NCI-H2081 treated with DMSO at 0.1 percent for 48 hours (cell line): ENCODE measurements at regions not wholly inside any gene's neighbourhood (a gene's known extent, or its start where the extent isn't known, plus 50 kb on each side); places are given as distances from the start of the nearest gene placed in this dataset.
"Not testable (repeated sequence)": the region's sequence is repeated elsewhere in the genome, so short reads cannot be mapped to it uniquely, and the experiment has no call there.

ENCODE experiments used
- DNase-seq: peaks from one replicate; lab custom pipeline; 2025; lab: John Stamatoyannopoulos, UW

DNA sequence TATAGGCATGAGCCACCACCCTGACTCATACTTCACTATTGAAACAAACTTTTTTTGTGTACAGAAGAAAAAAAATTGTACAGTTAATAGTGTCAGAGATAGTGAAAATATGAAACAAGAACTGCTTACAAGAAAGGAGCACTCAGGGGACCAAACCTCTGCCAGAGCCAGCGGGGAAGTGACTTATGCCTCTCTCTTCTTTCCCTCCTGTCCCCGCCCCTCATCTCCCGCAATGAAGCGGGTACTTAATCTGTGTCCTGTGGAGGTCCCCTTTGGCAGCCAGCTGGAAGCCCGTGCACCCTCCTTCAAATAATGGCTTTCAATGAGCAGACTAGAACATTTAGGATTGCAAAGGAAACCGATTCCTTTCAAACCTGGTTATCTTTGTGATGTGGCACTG lies 51.5 kb downstream of the PPIAL4A start:
- DNase-seq: not testable (repeated sequence)

DNA sequence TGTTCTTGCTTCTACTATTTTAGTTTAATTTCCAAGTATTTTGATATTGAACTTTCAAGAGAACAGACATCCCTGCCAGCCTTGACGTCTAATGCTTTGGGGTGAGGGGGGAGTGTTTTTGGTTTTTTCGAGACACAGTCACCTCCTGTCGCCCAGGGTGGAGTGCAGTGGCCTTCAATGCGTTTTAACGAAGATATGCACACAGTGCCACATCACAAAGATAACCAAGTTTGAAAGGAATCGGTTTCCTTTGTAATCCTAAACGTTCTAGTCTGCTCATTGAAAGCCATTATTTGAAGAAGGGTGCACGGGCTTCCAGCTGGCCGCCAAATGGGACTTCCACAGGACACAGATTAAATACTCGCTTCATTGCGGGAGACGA lies 52.3 kb downstream of the PPIAL4A start:
- not testable (repeated sequence) for DNase-seq

DNA sequence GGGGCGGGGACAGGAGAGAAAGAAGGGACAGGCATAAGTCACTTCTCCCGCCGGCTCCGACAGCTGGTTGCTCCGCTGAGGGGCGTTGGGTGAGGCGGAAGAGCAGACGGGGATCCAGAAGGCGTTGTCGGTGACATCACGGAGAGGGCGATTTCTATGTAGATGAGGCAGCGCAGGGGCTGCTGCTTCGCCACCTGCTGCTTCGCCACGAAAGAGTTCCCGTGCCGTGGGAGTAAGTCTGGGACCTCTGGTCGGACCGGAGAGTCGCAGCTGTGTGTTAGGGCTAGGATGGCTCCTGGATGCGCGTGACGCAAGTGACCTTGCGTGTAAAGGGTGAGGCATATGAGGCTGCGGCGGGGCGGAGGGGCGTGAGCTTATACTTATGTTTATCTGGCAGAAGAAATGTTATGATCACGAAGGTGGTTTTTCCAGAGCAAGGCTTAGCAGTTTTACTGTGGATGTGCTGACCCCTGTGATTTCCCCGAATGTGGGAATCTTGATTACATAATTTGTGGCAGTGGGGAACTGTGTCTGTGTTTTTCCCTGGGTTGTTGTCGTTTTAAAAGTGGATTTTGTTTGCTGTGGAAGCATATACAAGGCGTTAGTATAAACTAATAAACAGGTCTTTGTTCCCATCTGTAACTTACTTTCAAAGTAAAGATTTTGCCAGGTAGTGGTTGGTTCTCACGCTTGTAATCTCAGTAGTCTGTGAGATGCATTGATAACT lies 52.8 kb downstream of the PPIAL4A start:
- peak; percentile 25 for DNase-seq

DNA sequence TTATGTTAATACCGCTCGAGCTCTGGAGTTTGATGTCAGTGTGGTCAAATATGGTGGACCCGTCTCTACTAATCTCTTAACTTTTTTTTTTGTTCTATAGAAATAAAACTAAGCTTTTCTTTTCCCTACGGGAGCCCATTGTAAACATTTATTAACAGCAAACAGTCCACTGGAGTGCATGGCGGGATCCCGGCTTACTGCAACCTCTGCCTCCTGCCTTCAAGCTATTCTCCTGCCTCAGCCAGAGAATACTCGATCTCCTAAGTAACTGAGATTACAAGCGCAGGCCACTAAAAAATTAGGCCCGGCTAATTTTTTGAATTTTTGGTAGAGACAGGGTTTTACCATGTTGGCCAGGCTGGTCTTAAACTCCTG lies 53.4 kb downstream of the PPIAL4A start:
- DNase-seq: not testable (repeated sequence)

DNA sequence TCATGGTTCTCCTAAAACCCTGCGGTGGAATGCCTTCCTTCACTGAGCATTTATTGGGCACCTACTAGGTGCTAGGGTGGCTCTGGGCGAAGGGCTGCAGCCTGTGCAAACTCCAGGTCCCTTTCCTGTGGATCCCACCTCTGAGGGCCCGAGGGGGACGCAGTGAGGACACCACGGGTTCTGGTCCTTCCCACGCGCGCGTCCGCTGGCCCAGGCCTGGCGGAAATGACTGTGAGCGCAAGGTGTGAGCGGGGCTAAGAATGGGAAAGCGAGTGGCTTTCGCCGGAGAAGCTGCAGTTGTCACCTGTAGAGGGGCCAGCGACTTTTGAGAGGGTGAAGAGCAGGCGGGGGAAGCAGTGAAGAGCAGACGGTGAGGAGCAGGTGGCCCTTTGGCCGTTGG lies 55.1 kb downstream of the PPIAL4A start:
- DNase-seq: not testable (repeated sequence)

DNA sequence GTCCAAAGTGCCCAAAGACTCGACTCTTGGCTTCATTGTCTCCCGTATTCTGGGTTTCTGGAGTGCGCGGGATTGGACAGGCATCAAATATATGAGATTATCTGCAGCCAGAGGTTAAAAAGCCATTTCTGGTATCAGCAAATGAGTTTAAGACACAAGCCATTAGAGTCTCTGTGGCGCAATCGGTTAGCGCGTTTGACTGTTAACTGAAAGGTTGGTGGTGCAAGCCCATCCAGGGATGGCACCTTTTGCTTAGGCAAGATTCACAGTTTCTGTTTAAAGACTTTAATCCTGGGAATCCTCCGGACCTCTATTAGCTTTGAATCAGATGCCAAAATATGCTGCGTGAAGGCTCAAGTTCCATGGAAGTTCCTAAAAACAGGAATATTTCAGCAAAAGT lies 55.6 kb downstream of the PPIAL4A start:
- DNase-seq: not testable (repeated sequence)

DNA sequence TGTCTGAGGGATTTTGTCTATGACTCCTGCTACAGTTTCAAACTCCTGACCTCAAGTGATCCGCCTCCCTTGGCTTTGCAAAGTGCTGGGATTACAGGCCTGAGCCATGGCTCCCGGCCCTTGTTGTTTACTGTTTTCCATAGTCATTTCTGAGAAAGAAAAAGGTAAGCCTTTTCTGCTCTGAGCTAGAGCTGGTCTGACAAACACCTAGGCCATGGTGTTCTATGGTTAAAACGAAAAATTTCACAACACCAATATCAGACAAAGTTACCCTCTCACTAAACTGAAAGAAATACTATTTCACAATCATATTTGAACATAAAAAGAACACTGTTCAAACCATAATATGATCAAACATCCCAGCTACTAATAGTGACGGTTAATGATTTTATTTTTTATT lies 57.5 kb downstream of the PPIAL4A start:
- not testable (repeated sequence) for DNase-seq

DNA sequence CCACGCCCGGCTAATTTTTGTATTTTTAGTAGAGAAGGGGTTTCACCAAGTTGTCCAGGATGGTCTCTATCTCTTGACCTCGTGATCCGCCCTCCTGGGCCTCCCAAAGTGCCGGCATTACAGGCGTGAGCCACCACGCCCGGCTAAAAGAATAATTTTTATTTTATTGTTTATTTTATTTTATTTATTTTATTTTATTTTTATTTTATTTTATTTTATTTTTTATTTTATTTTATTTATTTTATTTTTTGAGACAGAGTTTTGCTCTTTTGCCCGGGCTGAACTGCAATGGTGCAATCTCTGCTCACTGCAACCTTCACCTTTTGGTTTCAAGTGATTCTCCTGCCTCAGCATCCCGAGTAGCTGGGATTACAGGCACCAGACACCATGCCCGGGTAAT lies 60.2 kb downstream of the PPIAL4A start:
- DNase-seq: not testable (repeated sequence)

DNA sequence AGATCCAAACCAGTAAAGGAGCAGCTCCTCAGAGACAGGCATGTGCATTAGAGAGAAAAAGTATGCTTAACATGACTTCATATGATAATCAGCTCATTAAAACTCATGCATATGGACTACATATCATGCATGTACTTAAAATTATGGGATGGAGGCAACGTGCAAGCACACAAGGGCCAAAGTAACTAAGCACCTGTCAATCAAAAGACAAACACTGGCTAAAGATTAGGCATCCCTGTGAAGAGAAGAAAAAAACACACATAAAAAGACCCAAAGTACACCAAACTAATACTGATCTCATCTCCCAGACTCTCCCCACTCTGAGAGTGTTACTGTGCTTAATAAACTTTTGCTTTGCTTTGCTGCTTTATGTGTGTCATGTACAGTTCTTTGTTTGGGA lies 61.1 kb downstream of the PPIAL4A start:
- DNase-seq: not testable (repeated sequence)

DNA sequence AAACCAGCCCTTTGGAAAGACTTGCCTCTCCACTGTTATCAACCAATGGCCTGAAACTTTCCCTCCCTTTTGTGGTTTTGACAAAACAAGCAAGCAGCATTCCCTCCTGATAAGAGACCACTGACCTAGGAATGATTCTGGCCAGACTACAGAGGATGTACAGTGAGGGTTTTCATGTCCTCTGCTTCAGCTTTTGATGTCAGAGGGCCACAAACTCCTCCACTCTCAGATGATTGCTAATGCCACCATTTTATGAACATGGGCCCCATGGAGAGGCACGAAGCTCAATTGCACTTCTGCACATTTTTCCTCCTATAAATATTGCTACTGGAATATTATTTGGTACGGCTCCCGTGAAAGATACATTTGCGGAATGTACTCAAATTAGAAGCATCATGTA lies 61.5 kb downstream of the PPIAL4A start:
- DNase-seq: not testable (repeated sequence)

DNA sequence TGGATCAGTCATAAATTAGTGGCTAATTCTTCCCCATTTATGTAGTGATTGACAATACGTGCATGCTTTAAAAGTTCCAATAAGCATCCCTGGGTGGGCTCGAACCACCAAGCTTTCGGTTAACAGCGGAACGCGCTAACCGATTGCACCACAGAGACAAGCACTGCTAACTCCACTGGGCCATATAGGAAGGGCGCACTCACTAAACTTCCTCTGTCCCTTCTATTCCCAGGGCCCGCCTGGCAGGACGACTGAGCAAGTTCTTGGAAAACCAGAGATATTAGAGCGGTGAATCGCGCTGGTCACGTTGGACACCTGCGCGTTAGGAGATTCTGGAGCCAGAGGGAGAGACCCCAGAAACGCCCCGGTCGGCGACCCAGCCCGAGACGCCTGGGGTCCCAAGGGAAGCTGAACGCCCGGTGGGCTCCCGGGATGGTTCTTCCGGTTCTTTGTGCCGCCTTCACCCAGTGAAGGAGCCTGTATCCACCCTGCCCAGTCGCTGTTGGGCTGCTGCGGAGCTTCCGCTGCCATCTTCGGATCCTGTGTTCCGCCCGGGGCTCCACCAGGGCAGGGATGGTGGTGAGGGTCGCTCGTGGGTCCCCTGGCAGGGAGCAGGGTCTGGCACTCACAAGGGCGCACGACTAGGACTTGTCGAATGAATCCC lies 62.8 kb downstream of the PPIAL4A start:
- DNase-seq: not testable (repeated sequence)

DNA sequence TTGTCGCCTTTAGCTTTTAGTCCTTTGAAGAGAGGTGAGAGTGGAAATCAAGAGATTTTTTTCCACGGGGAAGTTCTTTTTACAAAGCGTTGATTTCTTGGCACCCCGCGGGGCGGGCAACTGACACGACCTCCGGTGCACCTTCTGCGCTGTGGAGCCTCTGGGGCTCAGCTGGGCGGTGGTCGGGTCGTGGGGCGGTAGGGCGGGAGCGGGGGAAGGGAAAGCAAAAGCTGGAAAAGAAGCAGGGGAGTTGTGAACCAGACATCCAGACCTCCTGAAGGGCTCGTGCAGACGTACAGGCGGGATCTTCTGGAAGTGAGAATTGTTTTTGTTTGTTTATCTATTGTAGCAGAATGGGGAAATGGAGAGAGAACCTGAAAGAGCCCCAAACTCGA lies 63.3 kb downstream of the PPIAL4A start:
- DNase-seq: not testable (repeated sequence)

DNA sequence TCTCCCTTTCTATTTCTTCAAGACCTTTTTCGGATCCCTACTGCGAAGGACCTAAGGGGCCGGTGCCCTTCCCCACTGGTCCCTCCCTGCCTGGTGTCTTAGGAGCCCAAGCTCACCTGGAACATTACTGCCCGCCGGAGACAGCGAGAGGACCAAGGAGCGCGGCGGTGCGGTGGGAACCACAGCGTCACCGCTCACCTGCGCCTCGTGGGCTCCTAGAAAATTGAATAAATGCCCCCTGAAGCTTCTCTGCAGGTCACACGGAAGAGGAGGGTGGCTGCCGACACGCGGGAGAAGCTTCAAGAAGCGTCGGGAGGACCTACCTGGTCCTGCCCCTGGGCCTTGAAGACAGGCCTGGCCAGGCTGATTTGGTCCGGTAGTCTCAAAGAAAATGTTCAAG lies 65.2 kb downstream of the PPIAL4A start:
- DNase-seq: no peak

DNA sequence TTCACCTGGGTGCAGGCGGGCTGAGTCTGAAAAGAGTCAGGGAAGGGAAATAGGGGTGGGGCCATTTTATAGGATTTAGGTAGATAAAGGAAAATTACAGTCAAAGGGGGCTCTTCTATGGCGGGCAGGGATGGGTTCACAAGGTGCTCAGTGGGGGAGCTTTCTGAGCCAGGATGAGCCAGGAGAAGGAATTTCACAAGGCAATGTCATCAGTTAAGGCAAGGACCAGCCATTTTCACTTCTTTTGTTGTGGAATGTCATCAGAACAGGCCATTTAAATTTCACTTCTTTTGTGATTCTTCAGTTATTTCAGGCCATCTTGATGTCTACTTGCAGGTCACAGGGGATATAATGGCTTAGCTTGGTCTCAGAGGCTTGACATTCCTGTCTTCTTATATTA lies 66.4 kb downstream of the PPIAL4A start:
- not testable (repeated sequence) for DNase-seq

DNA sequence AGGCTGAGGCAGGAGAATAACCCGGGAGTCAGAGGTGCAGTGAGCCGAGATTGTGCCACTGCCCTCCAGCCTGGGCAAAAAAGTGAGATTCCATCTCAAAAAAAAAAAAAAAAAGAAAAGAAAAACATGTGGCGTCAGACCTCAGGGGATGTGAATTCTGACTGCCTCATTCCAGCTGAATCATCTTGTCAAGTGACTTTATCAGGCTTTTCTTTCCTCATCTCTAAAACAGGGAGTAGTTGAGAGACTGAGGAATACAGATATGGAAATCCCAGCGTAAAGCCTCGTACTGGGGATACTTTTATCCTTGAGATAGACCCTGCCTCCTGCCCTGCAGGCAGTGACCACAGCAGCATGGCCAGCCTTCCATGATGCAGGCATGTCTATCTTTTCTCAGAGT lies 76.4 kb downstream of the PPIAL4A start:
- DNase-seq: not testable (repeated sequence)

DNA sequence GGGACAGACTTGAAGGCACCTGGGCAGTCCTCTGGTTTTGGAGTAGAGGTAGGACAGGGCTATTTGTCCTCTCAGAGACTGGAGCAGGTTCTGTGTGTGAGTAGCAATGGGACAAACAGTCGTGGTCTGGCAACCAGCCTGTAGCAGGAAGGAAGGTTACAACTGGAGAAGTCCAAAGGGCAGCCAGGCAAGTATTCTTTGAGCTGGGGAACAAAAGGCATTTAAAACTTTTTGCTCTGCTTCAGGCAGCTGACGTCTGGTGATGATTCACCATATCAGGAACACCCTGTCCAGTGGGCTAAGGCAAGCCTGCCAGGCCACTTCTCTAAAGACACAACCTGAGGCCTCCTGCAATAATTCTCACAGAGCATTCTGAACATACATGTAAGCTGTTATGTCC lies 83.3 kb downstream of the PPIAL4A start:
- not testable (repeated sequence) for DNase-seq

DNA sequence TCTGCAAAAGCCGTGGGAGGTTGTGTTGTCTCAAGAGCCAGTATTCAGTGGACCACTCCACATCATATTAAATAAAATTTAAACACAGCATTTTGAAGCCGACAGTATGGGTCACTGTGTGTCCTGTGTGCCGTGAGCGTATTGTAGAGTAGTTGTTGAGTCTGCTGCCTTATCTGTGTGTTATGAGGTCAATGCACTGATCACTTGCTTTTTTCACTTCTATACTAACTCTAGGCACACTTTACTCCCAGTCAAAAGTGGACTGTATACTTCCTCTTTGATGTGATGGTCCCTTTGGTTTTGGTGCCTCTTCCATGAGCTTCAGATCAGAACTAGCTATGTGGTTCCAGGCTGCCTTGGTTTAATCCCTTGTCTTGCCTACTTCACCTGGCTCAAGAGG lies 84.3 kb downstream of the PPIAL4A start:
- DNase-seq: not testable (repeated sequence)

DNA sequence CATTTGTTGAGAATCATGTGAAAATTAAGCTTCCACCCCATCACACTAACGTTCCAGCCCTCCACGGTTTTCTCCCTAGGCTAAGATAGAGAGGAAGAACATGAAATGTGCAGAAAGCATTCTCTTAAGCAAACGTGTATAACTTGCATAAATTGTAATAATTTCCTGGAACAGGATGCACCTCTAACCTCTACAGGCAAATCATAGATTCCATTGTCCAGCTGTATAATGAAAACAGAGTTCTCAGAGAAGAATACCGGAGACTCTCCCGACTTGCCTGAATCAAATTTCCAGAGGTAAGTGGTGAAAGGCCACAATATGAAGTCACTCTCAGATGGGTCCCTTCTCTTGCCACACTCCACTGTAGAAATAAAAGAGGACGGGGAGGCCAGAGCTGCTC lies 87.7 kb downstream of the PPIAL4A start:
- not testable (repeated sequence) for DNase-seq

DNA sequence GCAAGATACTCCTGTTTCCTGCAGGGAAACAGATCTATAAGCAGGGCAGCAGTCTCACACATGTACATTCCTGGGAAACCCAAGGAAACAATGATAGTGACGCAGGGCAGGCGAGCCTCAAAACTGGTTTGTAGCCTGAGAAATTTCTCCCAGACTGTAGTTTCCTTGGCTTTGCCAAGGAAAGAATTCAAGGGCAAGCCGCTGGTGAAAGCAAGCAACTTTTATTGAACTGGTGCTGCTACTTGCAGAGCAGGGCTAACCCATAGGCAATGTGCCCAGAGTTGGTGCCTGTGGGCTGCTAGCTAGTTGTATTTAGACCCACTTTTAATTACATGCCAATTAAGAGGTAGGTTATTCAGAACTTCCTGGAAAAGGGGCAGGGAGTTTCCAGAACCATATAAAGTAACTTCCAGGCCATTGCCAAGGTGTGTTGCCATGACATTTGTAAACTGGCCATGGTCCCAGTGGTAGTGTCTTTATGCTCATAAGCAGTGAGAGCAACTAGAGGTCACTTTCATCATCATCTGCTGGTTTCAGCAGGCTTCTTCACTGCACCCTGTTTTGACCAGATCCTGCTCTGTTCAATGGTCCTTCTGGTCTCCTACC lies 92.0 kb downstream of the PPIAL4A start:
- DNase-seq: not testable (repeated sequence)

DNA sequence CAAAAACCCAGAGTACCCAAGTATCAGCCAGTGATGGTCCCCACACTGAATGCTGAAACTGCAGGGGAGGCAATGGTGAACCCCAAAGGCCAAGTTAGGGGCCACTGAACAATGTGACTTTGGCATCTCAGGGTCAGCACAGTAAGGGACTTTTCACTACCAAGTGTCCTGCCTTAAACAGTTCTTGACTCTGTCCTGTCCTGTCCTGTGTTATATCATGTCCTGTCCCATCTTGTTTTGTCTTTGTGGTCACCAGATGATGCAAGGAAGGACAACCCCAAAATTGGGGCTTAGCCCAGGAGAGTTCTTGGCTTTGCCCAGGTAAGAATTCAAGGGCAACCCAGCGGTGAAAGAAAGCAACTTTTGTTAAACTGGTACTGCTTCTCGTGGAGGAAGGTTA lies 105.0 kb downstream of the PPIAL4A start:
- not testable (repeated sequence) for DNase-seq

DNA sequence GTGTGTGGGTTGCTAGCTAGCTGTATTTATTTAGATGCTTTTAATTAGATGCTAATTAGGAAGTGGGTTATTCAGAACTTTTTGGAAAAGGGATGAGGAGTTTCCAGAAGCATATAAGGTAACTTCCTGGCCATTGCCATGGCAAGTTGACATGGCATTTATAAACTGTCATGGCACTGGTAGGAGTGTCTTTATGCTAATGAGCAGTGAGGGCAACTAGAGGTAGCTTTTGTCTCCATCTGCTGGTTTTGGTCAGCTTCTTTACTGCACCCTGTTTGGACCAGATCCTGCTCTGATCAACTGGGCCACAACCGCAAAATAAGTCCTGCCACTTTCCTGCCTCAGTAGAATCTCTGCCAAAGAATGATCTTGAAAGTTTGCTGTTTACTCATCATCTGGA lies 105.5 kb downstream of the PPIAL4A start:
- not testable (repeated sequence) for DNase-seq

DNA sequence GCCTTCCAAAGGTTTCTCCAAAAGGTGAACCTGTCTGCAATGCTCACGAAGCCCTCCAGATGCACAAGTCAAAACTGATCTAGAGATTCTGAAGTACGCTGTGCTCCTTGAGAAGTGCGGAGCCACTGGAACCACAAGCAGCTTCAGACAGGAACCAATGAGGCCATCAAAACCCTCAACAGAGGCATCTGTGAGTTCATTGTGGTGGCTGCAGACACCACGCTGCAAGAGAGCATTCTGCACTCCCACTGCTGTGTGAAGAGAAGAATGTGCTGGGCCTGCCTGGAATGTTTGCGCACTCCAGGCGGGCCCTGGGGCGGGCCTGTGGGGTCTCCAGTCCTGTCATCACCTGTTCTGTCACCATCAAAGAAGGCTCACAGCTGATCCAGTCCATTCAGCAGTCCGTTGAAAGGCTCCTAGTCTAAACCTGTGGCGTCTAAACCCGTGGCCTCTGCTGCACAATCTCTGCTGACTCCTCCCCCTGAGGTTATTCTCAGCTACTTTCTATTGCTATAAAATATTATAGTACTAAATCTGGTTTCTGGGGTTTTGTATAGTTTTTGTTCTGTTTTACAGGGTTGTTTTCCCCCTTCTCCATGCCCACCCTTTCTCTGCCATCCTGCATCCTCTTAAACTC lies 111.6 kb downstream of the PPIAL4A start:
- not testable (repeated sequence) for DNase-seq

DNA sequence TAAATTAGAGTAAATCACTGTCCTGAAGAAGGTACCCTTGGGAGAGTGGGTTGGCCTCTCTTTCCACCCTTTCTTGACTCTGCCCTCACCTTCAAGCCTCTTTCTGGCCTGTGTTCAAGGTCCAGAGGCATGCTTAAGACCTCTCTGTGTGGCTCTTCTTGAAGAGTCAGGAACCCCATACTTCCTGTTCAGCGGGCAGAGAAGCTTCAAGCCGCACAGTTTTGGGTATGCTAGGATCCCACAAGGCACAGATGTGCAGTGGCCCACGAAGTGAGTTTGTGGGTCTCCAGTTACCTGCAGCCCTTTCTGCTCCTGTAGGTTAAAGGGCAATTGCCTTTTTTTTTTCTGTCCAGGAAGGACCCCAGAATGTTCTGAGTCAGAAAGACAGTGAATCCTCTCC lies 113.7 kb downstream of the PPIAL4A start:
- DNase-seq: not testable (repeated sequence)
